ENCODE measurements at regions not wholly inside any gene's neighbourhood (a gene's known extent, or its start where the extent isn't known, plus 50 kb on each side); places are given as distances from the start of the nearest gene placed in this dataset.
"Not testable (repeated sequence)": the region's sequence is repeated elsewhere in the genome, so short reads cannot be mapped to it uniquely, and the experiment has no call there.

DNA sequence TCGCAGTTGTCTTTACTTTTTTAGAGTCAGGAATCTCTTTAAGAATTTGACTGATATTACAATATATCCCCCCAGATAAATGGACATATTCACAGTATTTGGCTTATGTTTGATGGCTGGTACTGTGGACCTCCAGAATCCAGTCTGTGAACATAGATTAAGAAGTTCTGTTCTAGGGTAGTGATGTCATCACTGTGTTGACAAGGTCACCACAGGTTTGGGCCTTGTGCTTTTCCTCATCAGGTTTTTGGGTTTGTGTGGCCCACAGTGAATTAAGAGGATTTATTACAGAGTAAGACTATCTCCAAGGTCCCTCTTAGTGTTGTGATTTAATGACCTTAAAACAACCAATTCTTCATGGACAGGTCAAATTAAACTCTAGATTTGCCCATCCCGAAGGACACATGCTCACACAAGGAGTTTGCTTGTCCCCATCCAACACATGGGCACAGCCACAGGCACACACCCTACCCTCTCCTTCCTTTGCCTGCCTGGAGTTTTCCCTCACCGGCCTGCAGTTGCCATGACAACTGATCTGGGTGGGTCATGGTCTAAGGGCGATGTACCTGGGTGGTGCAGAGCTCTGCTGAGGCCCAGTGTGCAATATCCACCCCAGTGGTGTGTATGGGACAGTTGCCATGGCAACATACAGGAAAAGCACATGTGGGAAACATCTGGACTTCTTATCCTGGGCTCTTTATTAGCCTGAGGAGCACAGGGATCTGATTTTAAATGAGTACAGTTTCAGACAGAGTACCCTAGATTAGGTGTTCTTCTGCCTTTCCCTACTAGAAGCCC is 98.6 kb downstream of the NAV1 start:
- no peak for DNase-seq (ENCODE audit: low read depth, low spot score)

GRCh38 chr1:201639391-201639790 is 100.5 kb downstream of the NAV1 start:
- no peak for DNase-seq (ENCODE audit: low read depth, low spot score)

GRCh38 chr1:201639826-201640225 is 100.9 kb downstream of the NAV1 start:
- DNase-seq (ENCODE audit: low read depth, low spot score): no peak

GRCh38 chr1:201640624-201641023 is 101.7 kb downstream of the NAV1 start:
- no peak for DNase-seq (ENCODE audit: low read depth, low spot score)

GRCh38 chr1:201641524-201642253 is 102.8 kb downstream of the NAV1 start:
- DNase-seq (ENCODE audit: low read depth, low spot score): no peak

DNA sequence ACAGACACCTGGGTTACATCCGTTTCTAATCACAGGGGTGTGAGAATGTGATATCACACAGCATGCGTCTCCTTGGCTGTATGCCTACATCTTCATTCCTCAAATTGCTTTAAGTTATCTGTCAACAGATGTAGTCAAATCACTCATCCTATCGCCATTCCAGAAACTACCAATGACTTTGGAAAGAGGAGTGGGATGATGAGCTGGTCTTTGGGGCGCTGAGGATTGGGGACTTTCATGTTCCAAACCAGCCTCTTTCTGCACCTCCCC is 104.8 kb downstream of the NAV1 start:
- no peak for DNase-seq (ENCODE audit: low read depth, low spot score)

DNA sequence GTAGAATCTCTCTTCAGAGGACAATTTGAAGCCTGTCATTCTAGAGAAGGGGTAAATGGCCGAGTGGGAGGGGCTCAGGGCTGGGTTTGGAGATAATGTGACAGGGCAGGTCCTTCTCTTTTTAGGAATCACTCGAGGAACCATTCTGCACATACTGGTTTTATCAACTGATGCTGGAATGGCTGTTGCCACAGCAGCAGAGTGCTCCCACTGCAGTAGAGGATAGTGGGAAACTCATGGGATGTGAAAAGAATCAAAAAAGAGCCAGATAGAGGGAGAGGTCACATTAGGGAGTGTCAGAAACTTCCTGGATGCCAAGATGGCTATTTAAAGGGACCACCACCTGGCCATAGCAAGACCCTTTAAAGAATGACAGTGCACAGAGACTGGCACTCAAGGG is 105.3 kb downstream of the NAV1 start:
- no peak for DNase-seq (ENCODE audit: low read depth, low spot score)

GRCh38 chr1:201645000-201645399 is 106.1 kb downstream of the NAV1 start:
- DNase-seq (ENCODE audit: low read depth, low spot score): not testable (repeated sequence)

- DNase-seq (ENCODE audit: low read depth, low spot score): no peak
Measured at GRCh38 chr1:201645956-201646355, 107.0 kb downstream of the NAV1 start.

DNA sequence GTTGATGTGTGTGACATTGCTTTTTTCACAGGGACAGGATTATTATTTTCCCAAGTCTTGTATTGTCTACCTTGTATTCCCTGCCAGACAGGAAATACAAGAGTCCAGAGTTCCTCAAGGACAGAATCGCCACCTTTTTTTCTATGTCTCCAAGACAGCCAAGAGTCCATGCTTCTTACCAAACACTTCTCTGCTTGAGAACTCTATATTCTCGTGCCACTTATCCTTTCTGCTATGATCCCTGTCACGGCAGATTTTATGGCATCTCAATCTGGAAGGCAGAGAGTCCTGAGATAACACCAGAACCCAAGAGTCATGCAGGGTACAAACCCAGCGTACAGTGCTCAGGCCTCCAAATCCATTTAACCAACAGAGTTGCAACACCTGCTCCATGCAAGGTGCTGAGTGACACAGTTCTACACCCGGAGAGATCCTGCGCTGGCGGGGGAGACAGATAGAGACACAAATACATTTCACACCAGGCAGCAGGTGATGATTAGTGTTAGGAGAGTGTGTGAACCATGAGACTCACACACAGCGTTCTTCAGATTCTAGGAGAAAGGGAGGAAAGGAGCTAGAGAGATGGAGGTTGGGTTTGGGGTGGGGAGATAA is 107.6 kb downstream of the NAV1 start:
- DNase-seq (ENCODE audit: low read depth, low spot score): no peak

GRCh38 chr1:201647094-201647493 is 108.2 kb downstream of the NAV1 start:
- DNase-seq (ENCODE audit: low read depth, low spot score): no peak

GRCh38 chr1:201647722-201648065 is 108.8 kb downstream of the NAV1 start:
- no peak for DNase-seq (ENCODE audit: low read depth, low spot score)

- no peak for DNase-seq (ENCODE audit: low read depth, low spot score)
Measured at GRCh38 chr1:201648066-201648906, 109.4 kb downstream of the NAV1 start.

GRCh38 chr1:201648907-201649721 is 110.2 kb downstream of the NAV1 start:
- DNase-seq (ENCODE audit: low read depth, low spot score): no peak

DNA sequence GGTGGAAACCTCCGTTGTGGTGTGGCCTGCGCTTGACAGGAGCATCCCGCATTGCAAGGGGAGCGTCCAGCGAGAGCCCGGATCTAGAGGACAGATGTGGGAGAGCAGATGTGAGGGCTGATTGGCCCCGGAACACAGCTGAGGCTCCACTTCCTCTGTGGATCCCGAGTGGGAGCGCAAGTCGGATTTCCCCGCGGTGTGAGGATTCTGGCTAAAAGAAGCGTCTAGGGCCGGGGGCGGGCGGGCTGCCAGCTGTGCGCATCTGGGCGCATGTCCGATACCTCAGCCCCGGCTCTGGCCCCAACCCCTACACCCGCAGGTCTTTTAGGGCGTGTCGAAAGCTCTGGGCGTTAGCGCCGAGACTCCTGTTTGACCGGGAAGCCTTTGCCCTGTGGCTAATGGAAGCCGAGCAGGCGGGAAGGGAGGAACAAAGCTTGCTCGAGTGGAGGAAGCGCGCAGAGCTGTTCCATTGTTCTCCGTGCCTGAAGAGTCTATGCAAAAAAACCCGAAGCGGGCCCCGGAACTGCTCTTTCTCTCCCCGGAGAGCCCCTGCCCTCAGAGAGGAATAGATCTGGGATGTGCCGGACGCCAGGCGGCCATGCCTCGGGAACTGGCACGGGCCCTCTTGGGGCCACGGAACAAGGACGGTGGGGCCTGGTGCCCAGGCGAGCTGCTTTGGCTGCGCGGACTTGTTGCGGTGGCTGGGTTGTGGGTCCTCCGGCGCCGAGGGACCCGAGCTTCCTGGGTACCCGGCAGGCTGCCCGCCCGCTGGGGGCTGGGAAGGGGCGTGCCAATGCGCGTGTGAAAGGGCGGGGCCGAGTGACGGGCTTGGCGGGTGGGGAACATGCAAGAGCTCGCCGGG is 111.1 kb downstream of the NAV1 start:
- no peak for DNase-seq (ENCODE audit: low read depth, low spot score)

DNA sequence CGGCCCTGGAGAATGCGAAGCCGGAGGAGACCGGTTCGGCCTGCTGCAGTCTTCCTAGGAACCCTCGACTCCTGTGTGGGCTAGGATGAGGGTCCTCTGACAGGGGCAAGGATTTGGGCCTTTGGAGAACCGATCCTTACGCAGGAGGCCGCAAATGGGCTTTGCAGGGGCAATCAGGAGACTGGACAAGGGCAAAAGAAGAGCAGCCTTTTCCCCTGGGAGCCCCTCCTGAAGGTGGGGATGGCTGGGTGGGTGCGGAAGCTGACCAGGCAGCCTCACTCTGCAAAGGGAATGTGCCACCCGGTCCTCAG is 111.7 kb downstream of the NAV1 start:
- DNase-seq (ENCODE audit: low read depth, low spot score): no peak

GRCh38 chr1:201652181-201652580 is 113.3 kb downstream of the NAV1 start:
- DNase-seq (ENCODE audit: low read depth, low spot score): no peak

DNA sequence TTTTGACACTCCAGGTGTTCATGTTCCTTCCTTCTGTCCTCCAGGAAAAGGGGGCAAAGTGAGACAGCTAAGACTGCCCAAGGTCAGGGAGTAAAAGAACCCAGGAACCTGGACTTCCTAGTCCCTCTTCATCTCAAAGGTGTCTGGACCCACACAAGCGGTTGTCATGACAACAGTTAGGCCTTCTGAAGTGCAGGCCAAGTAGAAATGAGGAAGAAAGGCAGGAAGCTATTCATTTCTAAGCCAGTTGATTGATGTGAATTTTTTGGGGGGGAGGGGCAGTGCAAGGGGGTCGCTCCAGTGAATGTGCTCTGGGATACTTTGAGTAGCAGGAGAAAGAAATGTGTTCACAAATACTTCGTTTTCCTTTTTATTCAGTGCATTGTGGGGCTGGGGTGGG is 114.3 kb downstream of the NAV1 start:
- DNase-seq (ENCODE audit: low read depth, low spot score): no peak

GRCh38 chr1:201653883-201654282 is 115.0 kb downstream of the NAV1 start:
- no peak for DNase-seq (ENCODE audit: low read depth, low spot score)

- no peak for DNase-seq (ENCODE audit: low read depth, low spot score)
Measured at GRCh38 chr1:201655243-201655642, 116.3 kb downstream of the NAV1 start.

- no peak for DNase-seq (ENCODE audit: low read depth, low spot score)
Measured at GRCh38 chr1:201655910-201656309, 117.0 kb downstream of the NAV1 start.

Measured in iPS DF 19.7 (cell line).